NCI-H1092 (cell line): ENCODE measurements at regions not wholly inside any gene's neighbourhood (a gene's known extent, or its start where the extent isn't known, plus 50 kb on each side); places are given as distances from the start of the nearest gene placed in this dataset.
A peak's percentile ranks its signal among the peaks of the same experiment; 100 is the strongest.

Source experiments
- DNase-seq: peaks from one replicate; lab custom pipeline; 2025; lab: John Stamatoyannopoulos, UW

GRCh38 chr4:15130441-15130840 is 128.2 kb downstream of the CPEB2 start:
- DNase-seq = no peak

GRCh38 chr4:15131551-15131950 is 129.3 kb downstream of the CPEB2 start:
- DNase-seq = no peak

GRCh38 chr4:15132739-15133138 is 130.5 kb downstream of the CPEB2 start:
- DNase-seq = no peak

GRCh38 chr4:15139599-15139998 is 137.3 kb downstream of the CPEB2 start:
- no peak for DNase-seq

- no peak for DNase-seq
These were observed 139.9 kb downstream of the CPEB2 start for GRCh38 chr4:15142201-15142600.

- DNase-seq = no peak
These were observed 141.3 kb downstream of the CPEB2 start for GRCh38 chr4:15143551-15143950.

GRCh38 chr4:15144249-15144966 is 142.1 kb downstream of the CPEB2 start:
- peak; percentile 48 for DNase-seq

- DNase-seq = no peak
These were observed 142.7 kb downstream of the CPEB2 start for GRCh38 chr4:15144967-15145295.

GRCh38 chr4:15145709-15146108 is 143.4 kb downstream of the CPEB2 start:
- peak; percentile 5 for DNase-seq

- DNase-seq = no peak
These were observed 145.4 kb downstream of the CPEB2 start for GRCh38 chr4:15147714-15148113.

- DNase-seq = no peak
These were observed 145.9 kb downstream of the CPEB2 start for GRCh38 chr4:15148199-15148598.

GRCh38 chr4:15148691-15149090 is 146.4 kb downstream of the CPEB2 start:
- DNase-seq = no peak

GRCh38 chr4:15149234-15149838 is 147.1 kb downstream of the CPEB2 start:
- no peak for DNase-seq

GRCh38 chr4:15149839-15150592 is 147.7 kb downstream of the CPEB2 start:
- peak; percentile 77 for DNase-seq

- no peak for DNase-seq
These were observed 148.3 kb downstream of the CPEB2 start for GRCh38 chr4:15150631-15151030.

- no peak for DNase-seq
These were observed 148.8 kb downstream of the CPEB2 start for GRCh38 chr4:15151033-15151432.

GRCh38 chr4:15153662-15154061 is 151.4 kb downstream of the CPEB2 start:
- DNase-seq = no peak

- DNase-seq = no peak
These were observed 156.3 kb downstream of the CPEB2 start for GRCh38 chr4:15158406-15159091.

GRCh38 chr4:15159477-15160019 is 157.3 kb downstream of the CPEB2 start:
- DNase-seq = no peak

GRCh38 chr4:15161439-15161838 is 159.2 kb downstream of the CPEB2 start:
- DNase-seq = no peak

GRCh38 chr4:15162046-15162445 is 159.8 kb downstream of the CPEB2 start:
- no peak for DNase-seq
